C4-2B (cell line): ENCODE measurements at regions not wholly inside any gene's neighbourhood (a gene's known extent, or its start where the extent isn't known, plus 50 kb on each side); places are given as distances from the start of the nearest gene placed in this dataset.
"Not testable (repeated sequence)": the region's sequence is repeated elsewhere in the genome, so short reads cannot be mapped to it uniquely, and the experiment has no call there.

Experiments used
- CTCF ChIP-seq: fragments of 450-650 bp; conservative IDR thresholded peaks from 2 replicates; pipeline ENCODE4 v1.5.1; 2017; ENCODE audit warnings: mild to moderate bottlenecking
- ZFX ChIP-seq: fragments of 450-650 bp; IDR thresholded peaks from 2 replicates; pipeline ENCODE4 v1.6.1; 2017

- not testable (repeated sequence) for TF ChIP-seq CTCF, ZFX
Measured at GRCh38 chr15:22715133-22715845, 71.2 kb upstream of the NIPA1 start.
